DOHH2 (cell line): ENCODE measurements at regions not wholly inside any gene's neighbourhood (a gene's known extent, or its start where the extent isn't known, plus 50 kb on each side); places are given as distances from the start of the nearest gene placed in this dataset.

Experiments used
- EZH2phosphoT487 ChIP-seq: fragments of 200-600 bp; sonication (generic); IDR thresholded peaks from 2 replicates; pipeline ENCODE4 v1.6.1; 2017; ENCODE audit warnings: borderline replicate concordance, mild to moderate bottlenecking, antibody characterized with exemption, low read length, moderate library complexity, mixed read lengths
- TF ChIP-seq, protein P1 (sequence below): fragments of 200-600 bp; sonication (generic); IDR thresholded peaks from one replicate; pipeline ENCODE4 v1.5.1; 2014; ENCODE audit warnings: antibody characterized with exemption, mild to moderate bottlenecking, low read depth, low read length; ENCODE audit not compliant: poor library complexity, severe bottlenecking

DNA sequence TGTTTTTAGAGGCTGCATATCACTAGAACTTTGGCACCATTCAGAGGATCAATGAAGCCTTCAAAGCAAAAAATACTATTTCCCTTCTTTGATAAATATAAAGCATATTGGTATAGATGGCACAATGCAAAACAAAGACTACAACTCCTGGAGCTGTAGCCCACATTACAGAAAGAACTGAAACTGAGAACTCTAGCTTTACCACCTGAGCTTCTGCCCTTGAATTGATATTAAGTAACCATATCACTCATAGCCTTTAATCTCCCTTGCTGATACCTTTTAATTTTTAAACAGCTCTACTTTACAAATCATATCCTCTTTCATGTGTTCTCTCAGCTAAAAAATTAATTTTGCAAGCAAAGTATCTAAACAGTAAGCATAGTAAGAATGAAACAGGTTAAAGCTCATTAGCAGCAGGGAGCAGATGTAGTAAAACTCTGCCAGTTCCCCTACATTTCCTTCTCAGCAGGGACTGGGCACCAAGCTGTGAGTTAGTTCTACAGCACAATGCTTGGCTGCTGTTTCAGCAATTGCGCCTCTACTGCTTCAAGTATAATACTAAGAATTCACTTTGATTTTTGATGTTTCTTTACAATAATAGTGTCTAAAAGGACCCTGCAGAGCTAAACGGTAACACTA lies 97.9 kb upstream of the NANOGP8 start:
- TF ChIP-seq, protein P1, sequence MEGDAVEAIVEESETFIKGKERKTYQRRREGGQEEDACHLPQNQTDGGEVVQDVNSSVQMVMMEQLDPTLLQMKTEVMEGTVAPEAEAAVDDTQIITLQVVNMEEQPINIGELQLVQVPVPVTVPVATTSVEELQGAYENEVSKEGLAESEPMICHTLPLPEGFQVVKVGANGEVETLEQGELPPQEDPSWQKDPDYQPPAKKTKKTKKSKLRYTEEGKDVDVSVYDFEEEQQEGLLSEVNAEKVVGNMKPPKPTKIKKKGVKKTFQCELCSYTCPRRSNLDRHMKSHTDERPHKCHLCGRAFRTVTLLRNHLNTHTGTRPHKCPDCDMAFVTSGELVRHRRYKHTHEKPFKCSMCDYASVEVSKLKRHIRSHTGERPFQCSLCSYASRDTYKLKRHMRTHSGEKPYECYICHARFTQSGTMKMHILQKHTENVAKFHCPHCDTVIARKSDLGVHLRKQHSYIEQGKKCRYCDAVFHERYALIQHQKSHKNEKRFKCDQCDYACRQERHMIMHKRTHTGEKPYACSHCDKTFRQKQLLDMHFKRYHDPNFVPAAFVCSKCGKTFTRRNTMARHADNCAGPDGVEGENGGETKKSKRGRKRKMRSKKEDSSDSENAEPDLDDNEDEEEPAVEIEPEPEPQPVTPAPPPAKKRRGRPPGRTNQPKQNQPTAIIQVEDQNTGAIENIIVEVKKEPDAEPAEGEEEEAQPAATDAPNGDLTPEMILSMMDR, result no peak
- no peak for TF ChIP-seq EZH2phosphoT487
